Right lobe of liver (tissue), 6 donors: ENCODE measurements at regions not wholly inside any gene's neighbourhood (a gene's known extent, or its start where the extent isn't known, plus 50 kb on each side); places are given as distances from the start of the nearest gene placed in this dataset.

Experiments
- ATAC-seq, 4 donors: fragments of 200-7000 bp; cut with Tn5 transposase; one replicate each; pipeline ENCODE4 v1.9.1; 2020; ENCODE audit warnings: mild to moderate bottlenecking in 4 of 4, moderate library complexity in 4 of 4
- DNase-seq, 3 donors: peaks; one replicate each; pipeline ENCODE4 v3.0.0-alpha.2; 2020
- H3K27ac ChIP-seq, 3 donors: fragments of 200-600 bp; one replicate each; pipeline ENCODE4 v1.8.0; 2022
- H3K27me3 ChIP-seq, 2 donors: fragments of 200-600 bp; one replicate each; pipeline ENCODE4 v1.8.0; 2022
- H3K36me3 ChIP-seq, 4 donors: fragments of 200-600 bp; sonication (generic) in 1 of 4; one replicate each; pipeline versions ENCODE4 v1.5.1 to v1.8.0; 2017 to 2022; ENCODE audit warnings: control low read depth in 1 of 4
- H3K4me1 ChIP-seq, 4 donors: fragments of 200-600 bp; sonication (generic) in 1 of 4; one replicate each; pipeline versions ENCODE4 v1.5.1 to v1.8.0; 2017 to 2022; ENCODE audit warnings: control low read depth in 1 of 4
- H3K4me3 ChIP-seq, 3 donors: fragments of 200-600 bp; one replicate each; pipeline ENCODE4 v1.8.0; 2022
- H3K9me3 ChIP-seq, 4 donors: fragments of 200-600 bp; sonication (generic) in 1 of 4; one replicate each; pipeline versions ENCODE4 v1.5.1 to v1.8.0; 2017 to 2022; ENCODE audit warnings: control low read depth in 1 of 4
- CTCF ChIP-seq, 4 donors: fragments of 200-600 bp in 3 of 4; fragments of 450-650 bp in 1 of 4; IDR thresholded peaks; one replicate each; pipeline versions ENCODE4 v1.5.1 to v1.8.0; 2016 to 2022; ENCODE audit warnings: antibody characterized with exemption in 4 of 4, mild to moderate bottlenecking in 2 of 4
- POLR2A ChIP-seq: fragments of 450-650 bp; IDR thresholded peaks from one replicate; pipeline ENCODE4 v1.6.1; 2017; ENCODE audit warnings: antibody characterized with exemption, mild to moderate bottlenecking
- WGBS: methylation state at CpG from one replicate; pipeline ENCODE4 v1.1.6; 2018; ENCODE audit warnings: low coverage, low lambda C conversion rate; ENCODE audit not compliant: insufficient coverage; ENCODE audit errors: missing lambda C conversion rate; 5-methylcytosine and 5-hydroxymethylcytosine counted together
- intact Hi-C, 2 donors: fragments of 100-400 bp; cut with DNase I; formaldehyde crosslinking; loops; one replicate each; pipeline versions ENCODE4 v1.11.2 to v1.14.1; 2022
- donor health status: DM: no; HTN: yes; CAD: no.
- donor health status: DM: no; HTN: no; CAD: no.
- donor health status: DM: no; HTN: no; CAD: no.
- donor health status: DM: no; HTN: yes; CAD: no.
- donor health status: DM: no; HTN: yes; CAD: no.

- no peak for TF ChIP-seq POLR2A
- no peak for TF ChIP-seq CTCF (IDR thresholded peaks at IDR 0.05)
Measured at GRCh38 chr2:144015036-144015435, 504.9 kb downstream of the ZEB2 start.

GRCh38 chr2:144014103-144014502 is 505.8 kb downstream of the ZEB2 start:
- no peaks in the 10 kb centered on the region for H3K27me3 ChIP-seq
- DNase-seq (no peak), ATAC-seq (no peak)
- intact Hi-C loops, result no loop called here
- TF ChIP-seq CTCF (IDR thresholded peaks at IDR 0.05), result no peak
- no peak for TF ChIP-seq POLR2A
- H3K4me1 ChIP-seq, result no peaks in the 10 kb centered on the region
- no peak overlapping the region for H3K27ac ChIP-seq
- 79% methylated on average over 3 of the region's 5 CpGs for WGBS
- no peaks in the 10 kb centered on the region for H3K9me3 ChIP-seq
- no peak overlapping the region for H3K4me3 ChIP-seq
- no peaks in the 10 kb centered on the region for H3K36me3 ChIP-seq

More at GRCh38 chr2:144015036-144015435, 504.9 kb downstream of the ZEB2 start:
- no peak overlapping the region for H3K4me3 ChIP-seq
- DNase-seq (no peak), ATAC-seq (no peak)
- intact Hi-C loops, result no loop called here
- no peaks in the 10 kb centered on the region for H3K36me3 ChIP-seq
- no peaks in the 10 kb centered on the region for H3K9me3 ChIP-seq
- no peaks in the 10 kb centered on the region for H3K27me3 ChIP-seq
- H3K27ac ChIP-seq, result no peak overlapping the region
- no peaks in the 10 kb centered on the region for H3K4me1 ChIP-seq
- WGBS, result 50% methylated on average over 3 of the region's 3 CpGs

GRCh38 chr2:144012304-144012703 is 507.6 kb downstream of the ZEB2 start:
- DNase-seq, result no peak
- H3K36me3 ChIP-seq, result no peaks in the 10 kb centered on the region
- no peak for ATAC-seq
- no peak overlapping the region for H3K27ac ChIP-seq
- 89% methylated on average over 4 of the region's 4 CpGs for WGBS
- TF ChIP-seq POLR2A, result no peak
- no peak for TF ChIP-seq CTCF (IDR thresholded peaks at IDR 0.05)
- H3K9me3 ChIP-seq, result no peaks in the 10 kb centered on the region
- no peaks in the 10 kb centered on the region for H3K27me3 ChIP-seq
- no peaks in the 10 kb centered on the region for H3K4me1 ChIP-seq
- intact Hi-C loops, result no loop called here
- H3K4me3 ChIP-seq, result no peak overlapping the region

- Histone ChIP-seq H3K4me1 (no peaks in the 10 kb centered on the region), H3K27ac (no peak overlapping the region), H3K4me3 (no peak overlapping the region), H3K27me3 (no peaks in the 10 kb centered on the region), H3K9me3 (no peaks in the 10 kb centered on the region), H3K36me3 (no peaks in the 10 kb centered on the region)
- DNase-seq (no peak), ATAC-seq (no peak)
- intact Hi-C loops, result no loop called here
- WGBS, result 61% methylated on average over 2 of the region's 2 CpGs
- TF ChIP-seq CTCF (IDR thresholded peaks at IDR 0.05) (no peak), POLR2A (no peak)
Measured at GRCh38 chr2:144011553-144011952, 508.4 kb downstream of the ZEB2 start.

GRCh38 chr2:144011098-144011497 is 508.8 kb downstream of the ZEB2 start:
- H3K27me3 ChIP-seq, result no peaks in the 10 kb centered on the region
- no peak overlapping the region for H3K27ac ChIP-seq
- DNase-seq (no peak), ATAC-seq (no peak)
- no peaks in the 10 kb centered on the region for H3K9me3 ChIP-seq
- no peak overlapping the region for H3K4me3 ChIP-seq
- H3K4me1 ChIP-seq, result no peaks in the 10 kb centered on the region
- TF ChIP-seq CTCF (IDR thresholded peaks at IDR 0.05), result no peak
- no peak for TF ChIP-seq POLR2A
- intact Hi-C loops, result no loop called here
- no peaks in the 10 kb centered on the region for H3K36me3 ChIP-seq
